ENCODE measurements at regions not wholly inside any gene's neighbourhood (a gene's known extent, or its start where the extent isn't known, plus 50 kb on each side); places are given as distances from the start of the nearest gene placed in this dataset.
A peak's percentile ranks its signal among the peaks of the same experiment; 100 is the strongest.
"Not testable (repeated sequence)": the region's sequence is repeated elsewhere in the genome, so short reads cannot be mapped to it uniquely, and the experiment has no call there.

GRCh38 chrX:87409113-87409841 lies 108.3 kb upstream of the KLHL4 start:
- H3K27ac ChIP-seq, result no peak overlapping the region

GRCh38 chrX:87425618-87426017 lies 92.0 kb upstream of the KLHL4 start:
- Histone ChIP-seq H3K9me3 (no peaks in the 10 kb centered on the region), H3K4me1 (no peaks in the 10 kb centered on the region), H3K27ac (no peak overlapping the region), H3K36me3 (no peaks in the 10 kb centered on the region), H3K27me3 (no peaks in the 10 kb centered on the region), H3K4me3 (no peak overlapping the region)
- intact Hi-C loops (cut with DNase I), result no loop called here
- TF ChIP-seq, protein P1, sequence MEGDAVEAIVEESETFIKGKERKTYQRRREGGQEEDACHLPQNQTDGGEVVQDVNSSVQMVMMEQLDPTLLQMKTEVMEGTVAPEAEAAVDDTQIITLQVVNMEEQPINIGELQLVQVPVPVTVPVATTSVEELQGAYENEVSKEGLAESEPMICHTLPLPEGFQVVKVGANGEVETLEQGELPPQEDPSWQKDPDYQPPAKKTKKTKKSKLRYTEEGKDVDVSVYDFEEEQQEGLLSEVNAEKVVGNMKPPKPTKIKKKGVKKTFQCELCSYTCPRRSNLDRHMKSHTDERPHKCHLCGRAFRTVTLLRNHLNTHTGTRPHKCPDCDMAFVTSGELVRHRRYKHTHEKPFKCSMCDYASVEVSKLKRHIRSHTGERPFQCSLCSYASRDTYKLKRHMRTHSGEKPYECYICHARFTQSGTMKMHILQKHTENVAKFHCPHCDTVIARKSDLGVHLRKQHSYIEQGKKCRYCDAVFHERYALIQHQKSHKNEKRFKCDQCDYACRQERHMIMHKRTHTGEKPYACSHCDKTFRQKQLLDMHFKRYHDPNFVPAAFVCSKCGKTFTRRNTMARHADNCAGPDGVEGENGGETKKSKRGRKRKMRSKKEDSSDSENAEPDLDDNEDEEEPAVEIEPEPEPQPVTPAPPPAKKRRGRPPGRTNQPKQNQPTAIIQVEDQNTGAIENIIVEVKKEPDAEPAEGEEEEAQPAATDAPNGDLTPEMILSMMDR (IDR thresholded peaks at IDR 0.05), result no peak
- DNase-seq, result no peak
- ATAC-seq, result no peak

More at GRCh38 chrX:87409113-87409841, 108.3 kb upstream of the KLHL4 start:
- H3K9me3 ChIP-seq, result no peaks in the 10 kb centered on the region
- ATAC-seq, result peak; percentile 82
- intact Hi-C loops (cut with DNase I), result no loop called here
- no peaks in the 10 kb centered on the region for H3K4me1 ChIP-seq
- peak; percentile 69 for DNase-seq
- no peak overlapping the region for H3K4me3 ChIP-seq
- TF ChIP-seq, protein P1 (IDR thresholded peaks at IDR 0.05), result no peak
- H3K27me3 ChIP-seq, result no peaks in the 10 kb centered on the region
- no peaks in the 10 kb centered on the region for H3K36me3 ChIP-seq

DNA sequence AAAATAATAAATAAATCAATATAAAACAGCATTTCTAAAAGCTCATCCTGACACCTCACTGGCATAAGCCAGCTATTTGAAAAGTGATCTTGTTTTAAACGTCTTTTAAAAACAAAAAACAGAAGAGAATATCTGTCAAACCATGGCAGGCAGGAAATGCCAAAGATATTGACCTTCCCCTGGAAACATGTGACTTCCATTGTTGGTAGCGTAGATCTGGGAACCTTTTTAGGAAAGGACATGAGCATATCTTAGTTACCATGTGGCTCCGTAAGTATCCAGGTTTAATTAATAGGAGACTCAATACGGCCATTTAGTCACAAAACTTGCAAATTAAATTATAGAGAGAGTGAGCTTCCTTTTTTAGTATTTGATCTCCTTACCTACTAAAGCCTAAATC lies 83.0 kb upstream of the KLHL4 start:
- no peak overlapping the region for H3K4me3 ChIP-seq
- DNase-seq (no peak), ATAC-seq (no peak)
- no peaks in the 10 kb centered on the region for H3K4me1 ChIP-seq
- no peaks in the 10 kb centered on the region for H3K27me3 ChIP-seq
- intact Hi-C loops (cut with DNase I), result no loop called here
- H3K9me3 ChIP-seq, result no peaks in the 10 kb centered on the region
- H3K36me3 ChIP-seq, result no peaks in the 10 kb centered on the region
- no peak overlapping the region for H3K27ac ChIP-seq
- TF ChIP-seq, protein P1 (IDR thresholded peaks at IDR 0.05), result no peak

DNA sequence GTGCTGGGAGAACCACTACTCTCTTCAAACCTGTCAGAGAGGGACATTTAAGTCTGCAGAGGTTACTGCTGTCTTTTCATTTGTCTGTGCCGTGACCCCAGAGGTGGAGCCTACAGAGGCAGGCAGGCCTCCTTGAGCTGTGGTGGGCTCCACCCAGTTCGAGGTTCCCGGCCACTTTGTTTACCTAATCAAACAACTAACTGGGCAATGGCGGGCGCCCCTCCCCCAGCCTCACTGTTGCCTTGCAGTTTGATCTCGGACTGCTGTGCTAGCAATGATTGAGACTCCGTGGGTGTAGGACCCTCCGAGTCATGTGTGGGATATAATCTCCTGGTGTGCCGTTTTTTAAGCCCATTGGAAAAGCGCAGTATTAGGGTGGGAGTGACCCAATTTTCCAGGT lies 69.0 kb upstream of the KLHL4 start:
- DNase-seq; H3K27ac ChIP-seq; H3K36me3 ChIP-seq; H3K27me3 ChIP-seq; H3K9me3 ChIP-seq; H3K4me1 ChIP-seq; H3K4me3 ChIP-seq; intact Hi-C loops (cut with DNase I); ATAC-seq: not testable (repeated sequence)

- H3K4me1 ChIP-seq; H3K27me3 ChIP-seq; ATAC-seq; H3K36me3 ChIP-seq; H3K4me3 ChIP-seq; intact Hi-C loops (cut with DNase I); DNase-seq; H3K27ac ChIP-seq; H3K9me3 ChIP-seq: not testable (repeated sequence)
Measured at GRCh38 chrX:87465757-87466156, 51.8 kb upstream of the KLHL4 start.

Measured in upper lobe of right lung (tissue), 1 donor.